Cardiac muscle cell (in vitro differentiated cells and primary cell): ENCODE measurements at regions not wholly inside any gene's neighbourhood (a gene's known extent, or its start where the extent isn't known, plus 50 kb on each side); places are given as distances from the start of the nearest gene placed in this dataset.
"Not testable (repeated sequence)": the region's sequence is repeated elsewhere in the genome, so short reads cannot be mapped to it uniquely, and the experiment has no call there.

ENCODE experiments used
- DNase-seq, 2 donors: peaks; one replicate each; pipeline versions ENCODE4 v3.0.0 to v3.0.0-alpha.2; 2010 to 2017; ENCODE audit warnings: low read depth in 1 of 2, low spot score in 1 of 2
- H3K27ac ChIP-seq: fragments of 200-600 bp; sonication (generic); 2 replicates; pipeline ENCODE4 v1.5.1; 2016
- H3K27me3 ChIP-seq: fragments of 200-600 bp; sonication (generic); 2 replicates; pipeline ENCODE4 v1.6.0; 2016; ENCODE audit warnings: control low read depth
- H3K36me3 ChIP-seq: fragments of 200-600 bp; sonication (generic); 2 replicates; pipeline ENCODE4 v1.5.1; 2016; ENCODE audit warnings: control low read depth
- H3K4me1 ChIP-seq: fragments of 200-600 bp; sonication (generic); 2 replicates; pipeline ENCODE4 v1.8.1; 2017; ENCODE audit warnings: low read depth, mild to moderate bottlenecking, mixed run types
- H3K4me3 ChIP-seq: fragments of 200-600 bp; sonication (generic); 2 replicates; pipeline ENCODE4 v1.5.1; 2016; ENCODE audit warnings: mild to moderate bottlenecking
- H3K9me3 ChIP-seq: fragments of 200-600 bp; sonication (generic); 2 replicates; pipeline ENCODE4 v1.5.1; 2017; ENCODE audit warnings: low read depth, mild to moderate bottlenecking, control low read depth
- TF ChIP-seq, protein P1 (sequence below): IDR thresholded peaks from 2 replicates; pipeline ENCODE4 v1.5.1; 2012; ENCODE audit warnings: low read depth, mild to moderate bottlenecking, low read length

GRCh38 chr7:4523873-4524272 lies 158.2 kb upstream of the FOXK1 start:
- Histone ChIP-seq H3K9me3 (no peaks in the 10 kb centered on the region), H3K27ac (no peak overlapping the region), H3K4me1 (no peaks in the 10 kb centered on the region), H3K27me3 (no peaks in the 10 kb centered on the region), H3K4me3 (no peak overlapping the region), H3K36me3 (no peaks in the 10 kb centered on the region)
- DNase-seq: no peak
- TF ChIP-seq, protein P1, sequence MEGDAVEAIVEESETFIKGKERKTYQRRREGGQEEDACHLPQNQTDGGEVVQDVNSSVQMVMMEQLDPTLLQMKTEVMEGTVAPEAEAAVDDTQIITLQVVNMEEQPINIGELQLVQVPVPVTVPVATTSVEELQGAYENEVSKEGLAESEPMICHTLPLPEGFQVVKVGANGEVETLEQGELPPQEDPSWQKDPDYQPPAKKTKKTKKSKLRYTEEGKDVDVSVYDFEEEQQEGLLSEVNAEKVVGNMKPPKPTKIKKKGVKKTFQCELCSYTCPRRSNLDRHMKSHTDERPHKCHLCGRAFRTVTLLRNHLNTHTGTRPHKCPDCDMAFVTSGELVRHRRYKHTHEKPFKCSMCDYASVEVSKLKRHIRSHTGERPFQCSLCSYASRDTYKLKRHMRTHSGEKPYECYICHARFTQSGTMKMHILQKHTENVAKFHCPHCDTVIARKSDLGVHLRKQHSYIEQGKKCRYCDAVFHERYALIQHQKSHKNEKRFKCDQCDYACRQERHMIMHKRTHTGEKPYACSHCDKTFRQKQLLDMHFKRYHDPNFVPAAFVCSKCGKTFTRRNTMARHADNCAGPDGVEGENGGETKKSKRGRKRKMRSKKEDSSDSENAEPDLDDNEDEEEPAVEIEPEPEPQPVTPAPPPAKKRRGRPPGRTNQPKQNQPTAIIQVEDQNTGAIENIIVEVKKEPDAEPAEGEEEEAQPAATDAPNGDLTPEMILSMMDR: no peak

DNA sequence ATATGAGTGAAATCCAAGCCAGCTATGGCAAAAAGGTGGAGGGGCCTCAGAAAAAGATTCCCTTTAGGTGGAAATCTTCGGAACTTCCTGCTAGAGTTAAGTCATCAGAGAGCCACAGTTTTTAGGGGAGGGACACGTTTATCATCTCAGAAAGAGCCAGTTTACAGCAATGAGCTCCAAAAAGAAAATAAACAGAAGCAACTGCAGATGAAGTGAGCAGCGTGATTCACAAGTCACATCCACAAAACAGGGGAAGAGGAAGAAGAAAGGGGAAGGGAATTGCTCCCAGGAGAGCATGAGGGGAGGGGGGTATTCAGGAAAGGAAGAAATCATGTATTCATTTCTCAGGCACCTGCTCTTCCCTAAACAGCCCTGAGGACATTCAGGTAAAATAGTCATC lies 156.2 kb upstream of the FOXK1 start:
- Histone ChIP-seq H3K27me3 (no peaks in the 10 kb centered on the region), H3K4me1 (no peaks in the 10 kb centered on the region), H3K9me3 (no peaks in the 10 kb centered on the region), H3K4me3 (no peak overlapping the region), H3K27ac (no peak overlapping the region), H3K36me3 (no peaks in the 10 kb centered on the region)
- TF ChIP-seq, protein P1: no peak
- no peak for DNase-seq

DNA sequence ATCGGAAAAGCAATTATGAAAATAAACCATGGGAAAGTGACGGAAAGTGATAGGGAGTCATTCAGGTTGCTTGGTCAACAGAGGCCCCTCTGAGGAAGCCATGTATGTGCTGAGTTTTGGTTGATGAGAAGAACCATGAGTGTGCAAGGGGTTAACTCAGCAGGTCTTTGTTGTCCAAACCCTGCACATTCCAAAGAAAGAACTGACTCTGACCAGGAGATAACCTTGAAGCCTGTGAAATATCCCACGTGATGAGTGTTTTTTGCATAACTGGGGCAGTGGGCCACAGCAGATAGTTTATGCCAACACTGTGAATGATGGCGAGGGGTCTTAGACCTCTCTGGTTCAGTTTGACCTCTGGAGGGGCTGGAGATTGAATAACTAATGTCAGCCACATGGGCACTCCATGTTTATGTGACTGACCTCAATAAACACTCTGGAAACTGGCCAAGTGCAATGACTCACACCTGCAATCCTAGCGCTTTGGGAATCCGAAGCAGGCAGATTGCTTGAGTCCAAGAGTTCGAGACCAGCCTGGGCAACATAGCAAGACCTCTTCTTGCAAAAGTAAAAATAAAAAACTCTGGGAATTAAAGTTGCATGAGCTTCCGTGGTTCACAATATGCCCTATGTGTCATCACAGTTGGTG lies 154.0 kb upstream of the FOXK1 start:
- no peak for DNase-seq
- H3K4me3 ChIP-seq: no peak overlapping the region
- no peak overlapping the region for H3K27ac ChIP-seq

DNA sequence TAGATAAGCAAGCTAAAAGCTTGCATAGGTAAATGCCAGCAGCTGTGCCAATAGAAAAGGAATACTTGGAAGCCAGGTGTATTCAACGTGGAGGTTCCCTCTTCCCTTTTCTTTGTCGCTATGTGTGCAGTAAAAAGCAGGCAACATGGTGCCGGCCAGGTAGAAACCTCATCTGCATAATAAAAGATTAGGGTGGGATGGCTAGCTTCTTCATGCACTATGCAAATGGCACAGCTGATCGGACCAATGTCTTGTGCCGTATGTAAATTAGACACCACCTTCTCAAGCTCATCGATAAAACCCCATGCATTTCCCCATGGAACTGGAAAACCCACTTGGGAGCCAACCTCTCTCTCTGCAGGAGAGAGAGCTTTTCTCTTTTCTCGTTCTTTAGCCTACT lies 150.9 kb upstream of the FOXK1 start:
- H3K4me1 ChIP-seq: no peaks in the 10 kb centered on the region
- no peak for DNase-seq
- H3K27ac ChIP-seq: no peak overlapping the region
- no peak overlapping the region for H3K4me3 ChIP-seq
- no peaks in the 10 kb centered on the region for H3K36me3 ChIP-seq
- H3K9me3 ChIP-seq: no peaks in the 10 kb centered on the region
- TF ChIP-seq, protein P1: no peak
- no peaks in the 10 kb centered on the region for H3K27me3 ChIP-seq

More for the DNA sequence above, 154.0 kb upstream of the FOXK1 start:
- no peaks in the 10 kb centered on the region for H3K4me1 ChIP-seq
- H3K27me3 ChIP-seq: no peaks in the 10 kb centered on the region
- TF ChIP-seq, protein P1: no peak
- H3K36me3 ChIP-seq: no peaks in the 10 kb centered on the region
- no peaks in the 10 kb centered on the region for H3K9me3 ChIP-seq

- not testable (repeated sequence) for H3K4me3 ChIP-seq, H3K36me3 ChIP-seq, DNase-seq
These were observed 148.8 kb upstream of the FOXK1 start for GRCh38 chr7:4533339-4533738.

DNA sequence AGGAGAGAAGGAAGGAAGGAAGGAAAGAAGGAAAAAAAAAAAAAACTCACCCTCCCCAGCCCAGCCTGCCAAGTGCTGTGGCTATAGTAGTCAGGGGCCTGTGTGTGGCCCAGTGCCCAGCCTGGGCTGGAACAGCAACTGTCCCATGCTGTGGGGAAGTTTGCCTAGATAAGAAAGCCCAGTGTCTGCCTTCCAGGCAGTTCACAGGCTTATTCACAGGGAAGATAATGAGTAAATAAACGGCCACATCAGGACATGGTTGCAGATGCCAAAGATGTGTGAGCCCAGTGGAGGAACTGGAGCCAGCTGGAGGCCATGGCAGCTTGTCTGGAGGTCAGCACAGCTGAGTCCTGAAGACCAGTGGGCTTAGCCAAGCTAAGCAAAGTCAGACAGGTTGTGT lies 132.4 kb upstream of the FOXK1 start:
- DNase-seq: no peak
- Histone ChIP-seq H3K36me3 (no peaks in the 10 kb centered on the region), H3K27me3 (no peaks in the 10 kb centered on the region), H3K4me1 (no peaks in the 10 kb centered on the region), H3K4me3 (no peak overlapping the region), H3K9me3 (no peaks in the 10 kb centered on the region), H3K27ac (no peak overlapping the region)
- TF ChIP-seq, protein P1: no peak

More at GRCh38 chr7:4533339-4533738, 148.8 kb upstream of the FOXK1 start:
- not testable (repeated sequence) for H3K27ac ChIP-seq, H3K4me1 ChIP-seq, H3K9me3 ChIP-seq, H3K27me3 ChIP-seq
